CD14-positive monocyte (primary cell): ENCODE measurements at regions not wholly inside any gene's neighbourhood (a gene's known extent, or its start where the extent isn't known, plus 50 kb on each side); places are given as distances from the start of the nearest gene placed in this dataset.

ENCODE experiments used
- DNase-seq, 3 donors: peaks; one replicate each; pipeline ENCODE4 v3.0.0-alpha.2; 2011 to 2022
- H2AFZ ChIP-seq: 2 replicates; pipeline ENCODE4 v1.6.0; 2012; ENCODE audit warnings: mild to moderate bottlenecking, low read depth, low read length, inconsistent platforms; ENCODE audit not compliant: insufficient read depth, poor library complexity, severe bottlenecking
- H3K27ac ChIP-seq, 2 donors: 1 replicate in 1 of 2; 2 replicates in 1 of 2; pipeline ENCODE4 v1.5.1; 2012 to 2013; ENCODE audit warnings: low read length in 2 of 2, control low read depth in 1 of 2, inconsistent platforms in 1 of 2, low read depth in 1 of 2, mild to moderate bottlenecking in 1 of 2
- H3K27me3 ChIP-seq, 2 donors: one replicate each; pipeline versions ENCODE4 v1.6.0 to v1.6.1; 2011 to 2013; ENCODE audit warnings: low read length in 2 of 2; ENCODE audit not compliant: control insufficient read depth in 2 of 2, insufficient read depth in 2 of 2
- H3K36me3 ChIP-seq, 2 donors: replicated peaks in 1 of 2; 1 replicate in 1 of 2; 2 replicates in 1 of 2; pipeline versions ENCODE4 v1.5.1 to v1.6.1; 2012 to 2013; ENCODE audit warnings: low read length in 2 of 2, control low read depth in 1 of 2, inconsistent platforms in 1 of 2, mild to moderate bottlenecking in 1 of 2; ENCODE audit not compliant: insufficient read depth in 2 of 2, control insufficient read depth in 1 of 2
- H3K4me1 ChIP-seq, 2 donors: 1 replicate in 1 of 2; 2 replicates in 1 of 2; pipeline versions ENCODE4 v1.5.1 to v1.6.1; 2012 to 2013; ENCODE audit warnings: low read length in 2 of 2, control low read depth in 1 of 2, inconsistent platforms in 1 of 2, mild to moderate bottlenecking in 1 of 2, moderate library complexity in 1 of 2; ENCODE audit not compliant: insufficient read depth in 2 of 2, control insufficient read depth in 1 of 2
- H3K4me2 ChIP-seq: replicated peaks from 2 replicates; pipeline ENCODE3; 2012; ENCODE audit warnings: low read length, moderate library complexity, mild to moderate bottlenecking; ENCODE audit not compliant: poor library complexity, severe bottlenecking; ENCODE audit errors: extremely low read depth
- H3K4me3 ChIP-seq, 3 experiments: fragments of 200-600 bp in 1 of 3; sonication (generic) in 1 of 3; replicated peaks in 1 of 3; 1 replicate in 2 of 3; 2 replicates in 1 of 3; pipeline ENCODE4 v1.5.1; 2011 to 2013; ENCODE audit warnings: low read length in 3 of 3, mild to moderate bottlenecking in 3 of 3, control low read depth in 2 of 3, low read depth in 2 of 3, inconsistent platforms in 1 of 3, moderate library complexity in 1 of 3
- H3K79me2 ChIP-seq: 2 replicates; pipeline ENCODE4 v1.6.0; 2012; ENCODE audit warnings: mild to moderate bottlenecking, control low read depth, inconsistent platforms, low read length, moderate library complexity; ENCODE audit not compliant: insufficient read depth
- H3K9ac ChIP-seq: 2 replicates; pipeline ENCODE4 v1.6.0; 2017; ENCODE audit warnings: low read length, mild to moderate bottlenecking; ENCODE audit not compliant: insufficient read depth, poor library complexity, severe bottlenecking
- H3K9me3 ChIP-seq, 2 donors: replicated peaks in 1 of 2; 1 replicate in 1 of 2; 2 replicates in 1 of 2; pipeline versions ENCODE4 v1.5.1 to v1.6.1; 2012 to 2013; ENCODE audit warnings: low read length in 2 of 2, control low read depth in 1 of 2; ENCODE audit not compliant: control insufficient read depth in 1 of 2, insufficient read depth in 1 of 2
- H4K20me1 ChIP-seq: 2 replicates; pipeline ENCODE4 v1.6.0; 2012; ENCODE audit warnings: mild to moderate bottlenecking, low read length, control low read depth, moderate library complexity; ENCODE audit not compliant: insufficient read depth
- H3K27ac Mint-ChIP-seq, 7 donors: one replicate each; pipeline ENCODE4 v1.8.0; 2020; ENCODE audit warnings: mild to moderate bottlenecking in 7 of 7, mixed read lengths in 7 of 7, moderate library complexity in 6 of 7, inconsistent platforms in 2 of 7
- H3K27me3 Mint-ChIP-seq, 3 donors: one replicate each; pipeline ENCODE4 v1.8.0; 2021 to 2022; ENCODE audit warnings: low read depth in 3 of 3, mild to moderate bottlenecking in 3 of 3, mixed read lengths in 3 of 3, moderate library complexity in 3 of 3, inconsistent platforms in 1 of 3
- H3K36me3 Mint-ChIP-seq, 2 donors: one replicate each; pipeline ENCODE4 v1.8.0; 2020; ENCODE audit warnings: mixed read lengths in 2 of 2, inconsistent platforms in 1 of 2, mild to moderate bottlenecking in 1 of 2
- H3K4me1 Mint-ChIP-seq: one replicate; pipeline ENCODE4 v1.8.0; 2020; ENCODE audit warnings: mild to moderate bottlenecking, mixed read lengths
- H3K4me3 Mint-ChIP-seq, 2 donors: one replicate each; pipeline ENCODE4 v1.8.0; 2020; ENCODE audit warnings: mild to moderate bottlenecking in 2 of 2, mixed read lengths in 2 of 2, moderate library complexity in 1 of 2
- H3K9me3 Mint-ChIP-seq, 7 donors: one replicate each; pipeline ENCODE4 v1.8.0; 2020 to 2022; ENCODE audit warnings: mixed read lengths in 7 of 7, mild to moderate bottlenecking in 6 of 7, moderate library complexity in 6 of 7, inconsistent platforms in 2 of 7
- CTCF ChIP-seq: fragments of 200-600 bp; IDR thresholded peaks from one replicate; pipeline ENCODE4 v1.8.0; 2022; ENCODE audit warnings: antibody characterized with exemption, mild to moderate bottlenecking
- WGBS: methylation state at CpG from one replicate; pipeline ENCODE4 v1.1.5; 2013; ENCODE audit warnings: missing lambda C conversion rate; ENCODE audit not compliant: insufficient coverage; 5-methylcytosine and 5-hydroxymethylcytosine counted together
- intact Hi-C, 2 donors: fragments of 100-400 bp; cut with micrococcal nuclease; formaldehyde crosslinking; loops; one replicate each; pipeline versions ENCODE4 v1.15.0 to v1.15.1; 2023

GRCh38 chr4:128574706-128575105 lies 234.8 kb upstream of the JADE1 start:
- H3K36me3 Mint-ChIP-seq, result no peaks in the 10 kb centered on the region

DNA sequence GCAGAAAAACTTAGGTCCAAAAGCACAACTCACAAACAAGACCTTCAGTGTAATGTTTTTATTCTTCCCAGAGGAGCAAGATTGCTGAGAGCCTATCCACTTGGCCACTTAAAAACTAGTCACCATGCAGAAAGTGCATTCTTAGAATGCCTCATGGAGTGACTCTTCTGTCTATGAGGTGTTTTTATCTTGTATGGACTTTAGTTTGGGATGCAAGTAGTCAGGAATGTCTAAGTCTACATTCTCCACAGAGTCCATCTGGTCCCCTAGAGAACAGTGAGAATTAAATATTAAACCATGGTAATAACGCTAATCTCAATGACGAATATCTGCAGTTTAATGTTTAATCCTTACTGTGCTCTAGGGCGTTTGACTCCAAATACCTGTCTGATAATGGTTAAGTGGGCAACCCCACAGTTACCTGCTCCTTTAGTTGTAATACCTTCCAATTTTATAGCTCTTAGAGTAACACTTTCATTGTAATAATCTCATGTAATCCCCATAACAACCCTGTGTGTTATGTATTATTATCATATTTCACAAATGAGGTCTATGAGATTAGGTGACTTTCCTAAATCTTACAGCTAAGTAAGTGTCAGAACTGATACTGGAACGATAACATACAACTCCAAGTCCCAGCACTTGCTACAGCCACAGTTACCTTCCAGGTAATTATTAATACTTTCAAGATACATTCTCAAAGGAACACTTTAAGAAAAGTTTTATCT lies 235.6 kb upstream of the JADE1 start:
- no peak for DNase-seq
- Histone ChIP-seq H3K27me3 (no peaks in the 10 kb centered on the region), H3K27ac (no peak overlapping the region), H2AFZ (no peak overlapping the region), H3K4me2 (no peak overlapping the region), H3K4me3 (no peak overlapping the region), H3K4me1 (peaks cover 21 to 22% of the 10 kb centered on the region in 2 donors), H3K79me2 (no peaks in the 10 kb centered on the region), H4K20me1 (no peaks in the 10 kb centered on the region), H3K9me3 (no peaks in the 10 kb centered on the region), H3K36me3 (no peaks in the 10 kb centered on the region), H3K9ac (no peak overlapping the region)
- WGBS, result no CpG with 5 or more reads among the region's 4 CpGs
- no peak overlapping the region for H3K27ac Mint-ChIP-seq
- H3K27me3 Mint-ChIP-seq, result no peaks in the 10 kb centered on the region
- H3K4me3 Mint-ChIP-seq, result no peak overlapping the region
- intact Hi-C loops, result no loop called here
- H3K36me3 Mint-ChIP-seq, result no peaks in the 10 kb centered on the region
- peaks cover 21% of the 10 kb centered on the region for H3K4me1 Mint-ChIP-seq
- no peak for TF ChIP-seq CTCF
- peaks cover 0 to 2% (median 0%) of the 10 kb centered on the region in 7 donors for H3K9me3 Mint-ChIP-seq

More at GRCh38 chr4:128574706-128575105, 234.8 kb upstream of the JADE1 start:
- H3K79me2 ChIP-seq, result no peaks in the 10 kb centered on the region
- no peaks in the 10 kb centered on the region for H3K36me3 ChIP-seq
- H3K27me3 ChIP-seq, result no peaks in the 10 kb centered on the region
- no peaks in the 10 kb centered on the region for H3K27me3 Mint-ChIP-seq
- no peak overlapping the region for H3K27ac Mint-ChIP-seq
- peaks cover 17% of the 10 kb centered on the region for H3K4me1 Mint-ChIP-seq
- H3K27ac ChIP-seq, result no peak overlapping the region
- peak; percentile 54 for TF ChIP-seq CTCF
- H3K4me1 ChIP-seq, result peaks cover 21% of the 10 kb centered on the region in 2 donors
- intact Hi-C loops, result no loop called here
- 0% methylated on average over 1 of the region's 3 CpGs for WGBS
- H3K4me3 ChIP-seq, result no peak overlapping the region
- peak in 2 of 3 donors; percentile 27 to 44 for DNase-seq
- no peak overlapping the region for H2AFZ ChIP-seq
- no peaks in the 10 kb centered on the region for H3K9me3 ChIP-seq
- peaks cover 0 to 2% (median 0%) of the 10 kb centered on the region in 7 donors for H3K9me3 Mint-ChIP-seq
- H3K9ac ChIP-seq, result no peak overlapping the region
- no peak overlapping the region for H3K4me2 ChIP-seq
- H4K20me1 ChIP-seq, result no peaks in the 10 kb centered on the region
- H3K4me3 Mint-ChIP-seq, result no peak overlapping the region
